GM12878 (cell line): ENCODE measurements at regions not wholly inside any gene's neighbourhood (a gene's known extent, or its start where the extent isn't known, plus 50 kb on each side); places are given as distances from the start of the nearest gene placed in this dataset.

Source experiments
- ATAC-seq: fragments of 200-7000 bp; cut with Tn5 transposase; 3 replicates; pipeline ENCODE4 v1.9.1; 2020; ENCODE audit warnings: mild to moderate bottlenecking, moderate library complexity
- BruUV-seq: library from RNA; stranded (reverse); fragments of 400-500 nt; replicated peaks from 2 replicates; lab custom pipeline; 2021; lab: Mats Ljungman, UMichigan
- CTCF ChIA-PET: fragments of 300-600 bp; sonication (Branson Sonifier 250); formaldehyde crosslinking; extraction: SDS; loops from one replicate; lab custom pipeline; 2021; ENCODE audit warnings: inconsistent platforms; lab: Yijun Ruan, JAX
- POLR2A ChIA-PET: fragments of 350-600 bp; formaldehyde crosslinking; extraction: SDS; loops from one replicate; lab custom pipeline; 2021; ENCODE audit warnings: inconsistent platforms; lab: Charles Lee
- RAD21 ChIA-PET: fragments of 300-600 bp; sonication (Branson Sonifier 250); formaldehyde crosslinking; loops from one replicate; lab custom pipeline; 2023; ENCODE audit warnings: antibody characterized with exemption; ENCODE audit not compliant: unreplicated experiment; lab: Charles Lee
- SMC1A ChIA-PET: fragments of 300-600 bp; sonication (Branson Sonifier 250); formaldehyde crosslinking; loops from one replicate; lab custom pipeline; 2023; ENCODE audit not compliant: unreplicated experiment, uncharacterized antibody; lab: Charles Lee
- DNase-seq: peaks from one replicate; pipeline ENCODE4 v3.0.0-alpha.2; 2011; ENCODE audit warnings: low read depth, low spot score
- FAIRE-seq: peaks from 3 replicates; lab custom pipeline; 2011; peaks lifted over from hg19 to GRCh38; lab: Jason Lieb, UNC
- H2AFZ ChIP-seq: 2 replicates; pipeline ENCODE4 v1.6.0; 2011; ENCODE audit warnings: low read depth, low read length, control low read depth; ENCODE audit not compliant: control insufficient read depth
- H3K27ac ChIP-seq: 2 replicates; pipeline ENCODE4 v1.5.1; 2011; ENCODE audit warnings: control low read depth; ENCODE audit not compliant: control insufficient read depth, insufficient read depth
- H3K27me3 ChIP-seq, 2 experiments: replicated peaks in 1 of 2; 2 replicates each; pipeline versions ENCODE4 v1.6.0 to v1.6.1; 2011; ENCODE audit warnings: low read length in 1 of 2; ENCODE audit not compliant: control insufficient read depth in 2 of 2, insufficient read depth in 2 of 2
- H3K36me3 ChIP-seq, 2 experiments: 2 replicates each; pipeline ENCODE4 v1.5.1; 2011; ENCODE audit warnings: low read length in 1 of 2; ENCODE audit not compliant: control insufficient read depth in 2 of 2, insufficient read depth in 2 of 2
- H3K4me1 ChIP-seq: 2 replicates; pipeline ENCODE4 v1.6.1; 2011; ENCODE audit warnings: mild to moderate bottlenecking, low read length, moderate library complexity, mixed read lengths; ENCODE audit not compliant: control insufficient read depth, insufficient read depth
- H3K4me2 ChIP-seq: 2 replicates; pipeline ENCODE4 v1.6.0; 2011; ENCODE audit warnings: control low read depth; ENCODE audit not compliant: control insufficient read depth, insufficient read depth
- H3K4me3 ChIP-seq: fragments of 200-600 bp; sonication (generic); 2 replicates; pipeline ENCODE4 v1.5.1; 2016
- H3K79me2 ChIP-seq: 2 replicates; pipeline ENCODE4 v1.6.0; 2011; ENCODE audit warnings: low read length; ENCODE audit not compliant: control insufficient read depth, insufficient read depth
- H3K9ac ChIP-seq: 2 replicates; pipeline ENCODE4 v1.8.0; 2011; ENCODE audit warnings: low read length, control low read depth, mixed read lengths; ENCODE audit not compliant: control insufficient read depth, insufficient read depth
- H3K9me3 ChIP-seq: replicated peaks from 3 replicates; pipeline ENCODE4 v1.5.1; 2011; ENCODE audit warnings: mild to moderate bottlenecking, low read length; ENCODE audit not compliant: control insufficient read depth, insufficient read depth
- H4K20me1 ChIP-seq: 2 replicates; pipeline ENCODE4 v1.6.0; 2011; ENCODE audit not compliant: control insufficient read depth, insufficient read depth
- BRCA1 ChIP-seq: IDR thresholded peaks from 2 replicates; pipeline ENCODE4 v1.6.1; 2011; ENCODE audit warnings: low read depth, low read length, improper control_type of control experiment
- CHD1 ChIP-seq: IDR thresholded peaks from 2 replicates; pipeline ENCODE4 v1.6.1; 2012; ENCODE audit warnings: low read depth, low read length, improper control_type of control experiment
- FOXK2 ChIP-seq: fragments of 450-650 bp; IDR thresholded peaks from 2 replicates; pipeline ENCODE4 v1.6.1; 2017; ENCODE audit warnings: mild to moderate bottlenecking, moderate library complexity
- HDAC6 ChIP-seq: fragments of 200-600 bp; sonication (generic); IDR thresholded peaks from one replicate; pipeline ENCODE4 v1.8.0; 2017; ENCODE audit warnings: antibody characterized with exemption; ENCODE audit not compliant: unreplicated experiment
- KDM1A ChIP-seq: fragments of 200-600 bp; sonication (generic); IDR thresholded peaks from 2 replicates; pipeline ENCODE4 v1.6.1; 2016; ENCODE audit warnings: borderline replicate concordance
- MEF2B ChIP-seq: fragments of 450-650 bp; IDR thresholded peaks from 2 replicates; pipeline ENCODE4 v1.6.1; 2018; ENCODE audit warnings: mild to moderate bottlenecking, moderate library complexity; ENCODE audit not compliant: partially characterized antibody, poor library complexity, severe bottlenecking
- NBN ChIP-seq: fragments of 450-650 bp; IDR thresholded peaks from 2 replicates; pipeline ENCODE4 v1.6.1; 2016
- RFX5 ChIP-seq: IDR thresholded peaks from 2 replicates; pipeline ENCODE4 v1.6.1; 2011; ENCODE audit warnings: low read depth, low read length, improper control_type of control experiment
- SPI1 ChIP-seq: IDR thresholded peaks from 2 replicates; pipeline ENCODE4 v1.6.1; 2011; ENCODE audit warnings: low read depth, mild to moderate bottlenecking, low read length, moderate library complexity, borderline replicate concordance; ENCODE audit not compliant: insufficient read depth
- TAF1 ChIP-seq: IDR thresholded peaks from 2 replicates; pipeline ENCODE4 v1.6.1; 2011; ENCODE audit warnings: mild to moderate bottlenecking, low read depth, low read length, borderline replicate concordance
- ZBTB33 ChIP-seq: fragments of 450-650 bp; IDR thresholded peaks from 2 replicates; pipeline ENCODE4 v1.6.1; 2017; ENCODE audit warnings: mild to moderate bottlenecking
- ZNF622 ChIP-seq: fragments of 450-650 bp; IDR thresholded peaks from 2 replicates; pipeline ENCODE4 v1.6.1; 2017; ENCODE audit warnings: mild to moderate bottlenecking, inconsistent platforms
- WGBS: methylation state at CpG from one replicate; pipeline ENCODE4 v1.1.6; 2016; ENCODE audit warnings: low lambda C conversion rate; ENCODE audit not compliant: insufficient replicate concordance, insufficient coverage; ENCODE audit errors: missing lambda C conversion rate; 5-methylcytosine and 5-hydroxymethylcytosine counted together
- in situ Hi-C: fragments of 300-500 bp; cut with MboI; formaldehyde crosslinking; loops from 9 replicates; pipeline ENCODE4 v1.14.3; 2018; ENCODE audit warnings: mixed read lengths
- intact Hi-C: fragments of 100-400 bp; cut with micrococcal nuclease; formaldehyde crosslinking; loops from one replicate; pipeline ENCODE4 v1.14.2; 2022; ENCODE audit not compliant: unreplicated experiment
- TF ChIP-seq, protein P1 (sequence below): fragments of 450-650 bp; formaldehyde crosslinking; IDR thresholded peaks from 2 replicates; pipeline ENCODE4 v1.4.0; 2022; ENCODE audit warnings: mild to moderate bottlenecking, moderate library complexity
- TF ChIP-seq, protein P2 (sequence below): IDR thresholded peaks from 2 replicates; pipeline ENCODE4 v1.6.1; 2012; ENCODE audit warnings: low read depth, low read length, improper control_type of control experiment

DNA sequence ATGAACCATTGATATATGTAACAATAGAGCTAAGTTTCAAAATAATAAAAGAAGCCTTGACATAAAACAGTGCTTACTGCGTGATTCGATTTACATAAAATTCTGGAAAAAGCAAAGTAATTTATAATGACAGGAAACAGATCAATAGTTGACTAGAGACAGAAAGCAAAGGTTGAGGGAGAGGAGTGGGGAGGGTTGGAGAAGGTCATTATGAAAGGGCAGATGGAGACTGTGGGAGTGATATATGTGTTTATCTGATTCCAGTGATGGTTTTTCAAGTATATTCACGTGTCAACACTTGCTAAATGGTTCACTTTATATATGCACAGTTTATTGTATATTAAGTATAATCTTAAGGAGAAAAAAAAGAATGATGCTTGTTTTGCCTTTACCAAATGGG lies 1885.7 kb upstream of the NUDT12 start:
- H3K79me2 ChIP-seq: no peaks in the 10 kb centered on the region
- no TSS peak for BruUV-seq
- FAIRE-seq (no peak), ATAC-seq (no peak), DNase-seq (no peak)
- WGBS: 2% methylated on average over 3 of the region's 3 CpGs
- TF ChIP-seq, protein P1, sequence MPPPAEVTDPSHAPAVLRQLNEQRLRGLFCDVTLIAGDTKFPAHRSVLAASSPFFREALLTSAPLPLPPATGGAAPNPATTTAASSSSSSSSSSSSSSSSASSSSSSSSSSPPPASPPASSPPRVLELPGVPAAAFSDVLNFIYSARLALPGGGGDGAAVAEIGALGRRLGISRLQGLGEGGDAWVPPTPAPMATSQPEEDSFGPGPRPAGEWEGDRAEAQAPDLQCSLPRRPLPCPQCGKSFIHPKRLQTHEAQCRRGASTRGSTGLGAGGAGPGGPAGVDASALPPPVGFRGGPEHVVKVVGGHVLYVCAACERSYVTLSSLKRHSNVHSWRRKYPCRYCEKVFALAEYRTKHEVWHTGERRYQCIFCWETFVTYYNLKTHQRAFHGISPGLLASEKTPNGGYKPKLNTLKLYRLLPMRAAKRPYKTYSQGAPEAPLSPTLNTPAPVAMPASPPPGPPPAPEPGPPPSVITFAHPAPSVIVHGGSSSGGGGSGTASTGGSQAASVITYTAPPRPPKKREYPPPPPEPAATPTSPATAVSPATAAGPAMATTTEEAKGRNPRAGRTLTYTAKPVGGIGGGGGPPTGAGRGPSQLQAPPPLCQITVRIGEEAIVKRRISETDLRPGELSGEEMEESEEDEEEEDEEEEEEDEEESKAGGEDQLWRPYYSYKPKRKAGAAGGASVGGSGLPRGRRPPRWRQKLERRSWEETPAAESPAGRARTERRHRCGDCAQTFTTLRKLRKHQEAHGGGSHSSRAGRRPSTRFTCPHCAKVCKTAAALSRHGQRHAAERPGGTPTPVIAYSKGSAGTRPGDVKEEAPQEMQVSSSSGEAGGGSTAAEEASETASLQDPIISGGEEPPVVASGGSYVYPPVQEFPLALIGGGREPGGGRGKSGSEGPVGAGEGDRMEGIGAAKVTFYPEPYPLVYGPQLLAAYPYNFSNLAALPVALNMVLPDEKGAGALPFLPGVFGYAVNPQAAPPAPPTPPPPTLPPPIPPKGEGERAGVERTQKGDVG (CRISPR knock-in tag): no peak
- TF ChIP-seq SPI1 (no peak), KDM1A (no peak)
- ChIA-PET POLR2A (no interaction called here), SMC1A (no interaction called here), RAD21 (no interaction called here), CTCF (no interaction called here)
- H3K9ac ChIP-seq: no peak overlapping the region
- in situ Hi-C loops: no loop called here
- no peaks in the 10 kb centered on the region for H3K36me3 ChIP-seq
- no peaks in the 10 kb centered on the region for H4K20me1 ChIP-seq
- H3K9me3 ChIP-seq: no peaks in the 10 kb centered on the region
- no peak overlapping the region for H3K4me3 ChIP-seq
- no peaks in the 10 kb centered on the region for H3K4me1 ChIP-seq
- H3K4me2 ChIP-seq: no peak overlapping the region
- no peaks in the 10 kb centered on the region for H3K27me3 ChIP-seq
- intact Hi-C loops: no loop called here
- H2AFZ ChIP-seq: no peak overlapping the region
- no peak overlapping the region for H3K27ac ChIP-seq

GRCh38 chr5:105430516-105430915 lies 1867.9 kb upstream of the NUDT12 start:
- no peak for FAIRE-seq
- Histone ChIP-seq H4K20me1 (no peaks in the 10 kb centered on the region), H3K27me3 (no peaks in the 10 kb centered on the region), H3K79me2 (no peaks in the 10 kb centered on the region), H3K9me3 (no peaks in the 10 kb centered on the region), H3K27ac (no peak overlapping the region), H3K36me3 (no peaks in the 10 kb centered on the region), H3K9ac (no peak overlapping the region), H3K4me1 (no peaks in the 10 kb centered on the region), H2AFZ (no peak overlapping the region), H3K4me3 (no peak overlapping the region), H3K4me2 (no peak overlapping the region)
- ChIA-PET POLR2A (no interaction called here), RAD21 (no interaction called here), CTCF (no interaction called here), SMC1A (no interaction called here)
- no TSS peak for BruUV-seq
- 27% methylated on average over 2 of the region's 2 CpGs for WGBS
- intact Hi-C loops: no loop called here
- in situ Hi-C loops: no loop called here
- no peak for ATAC-seq
- DNase-seq: no peak
- TF ChIP-seq, protein P2, sequence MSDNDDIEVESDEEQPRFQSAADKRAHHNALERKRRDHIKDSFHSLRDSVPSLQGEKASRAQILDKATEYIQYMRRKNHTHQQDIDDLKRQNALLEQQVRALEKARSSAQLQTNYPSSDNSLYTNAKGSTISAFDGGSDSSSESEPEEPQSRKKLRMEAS: no peak
- TF ChIP-seq HDAC6: no peak
- TF ChIP-seq FOXK2: no peak
- TF ChIP-seq TAF1: no peak
- no peak for TF ChIP-seq BRCA1
- no peak for TF ChIP-seq MEF2B
- TF ChIP-seq ZBTB33: no peak
- TF ChIP-seq CHD1: no peak
- TF ChIP-seq ZNF622: no peak
- no peak for TF ChIP-seq RFX5
- TF ChIP-seq NBN: no peak
